M059J (cell line): ENCODE measurements at regions not wholly inside any gene's neighbourhood (a gene's known extent, or its start where the extent isn't known, plus 50 kb on each side); places are given as distances from the start of the nearest gene placed in this dataset.
"Not testable (repeated sequence)": the region's sequence is repeated elsewhere in the genome, so short reads cannot be mapped to it uniquely, and the experiment has no call there.

Source experiments
- DNase-seq: peaks from one replicate; pipeline ENCODE4 v3.0.0-alpha.2; 2012; ENCODE audit warnings: low read depth

DNA sequence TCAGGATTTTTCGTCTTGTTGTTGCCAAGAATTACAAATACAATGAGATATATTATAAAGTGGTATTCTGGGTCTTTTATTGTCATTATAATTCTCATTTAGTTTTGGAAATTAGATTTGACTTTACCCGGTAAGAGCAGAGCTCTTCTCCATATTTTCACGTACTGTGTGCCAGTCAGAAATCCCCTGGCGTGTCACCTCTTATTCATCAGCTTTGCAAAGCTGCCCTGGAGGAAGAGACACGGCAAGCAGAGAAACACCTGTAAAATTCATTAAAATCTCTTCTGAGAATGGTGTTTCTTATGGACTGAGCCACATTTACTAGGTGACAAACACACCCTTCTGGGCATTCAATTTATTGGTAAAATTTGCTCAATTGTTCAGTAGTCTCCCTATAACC lies 440.4 kb downstream of the HINT1 start:
- DNase-seq, result no peak

- DNase-seq, result peak; percentile 41
These were observed 444.7 kb downstream of the HINT1 start for GRCh38 chr5:130720355-130720754.

- DNase-seq, result peak; percentile 4
These were observed 449.5 kb downstream of the HINT1 start for GRCh38 chr5:130715541-130715940.

GRCh38 chr5:130714200-130714599 lies 450.9 kb downstream of the HINT1 start:
- no peak for DNase-seq

- no peak for DNase-seq
These were observed 452.7 kb downstream of the HINT1 start for GRCh38 chr5:130712324-130712723.

DNA sequence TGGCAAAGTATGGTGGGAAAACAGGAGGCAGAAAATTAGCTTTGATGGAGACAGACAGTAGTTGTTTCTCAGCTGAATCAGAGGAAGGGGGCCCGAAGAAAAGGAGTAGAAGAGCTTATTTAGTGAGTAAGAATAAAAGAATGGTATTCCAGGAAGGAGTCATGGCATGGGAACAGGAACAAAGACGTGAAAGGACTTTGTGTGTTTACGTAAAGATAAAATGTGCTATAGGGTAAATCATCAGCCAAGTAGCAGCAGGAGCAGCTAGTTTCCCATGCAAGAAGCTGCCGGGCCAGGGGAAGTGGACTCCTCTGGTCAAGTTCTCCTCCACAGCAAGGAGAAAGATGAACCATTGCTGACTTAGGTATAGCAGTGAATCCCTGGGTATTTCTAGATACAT lies 454.5 kb downstream of the HINT1 start:
- no peak for DNase-seq

GRCh38 chr5:130708754-130709153 lies 456.3 kb downstream of the HINT1 start:
- no peak for DNase-seq

DNA sequence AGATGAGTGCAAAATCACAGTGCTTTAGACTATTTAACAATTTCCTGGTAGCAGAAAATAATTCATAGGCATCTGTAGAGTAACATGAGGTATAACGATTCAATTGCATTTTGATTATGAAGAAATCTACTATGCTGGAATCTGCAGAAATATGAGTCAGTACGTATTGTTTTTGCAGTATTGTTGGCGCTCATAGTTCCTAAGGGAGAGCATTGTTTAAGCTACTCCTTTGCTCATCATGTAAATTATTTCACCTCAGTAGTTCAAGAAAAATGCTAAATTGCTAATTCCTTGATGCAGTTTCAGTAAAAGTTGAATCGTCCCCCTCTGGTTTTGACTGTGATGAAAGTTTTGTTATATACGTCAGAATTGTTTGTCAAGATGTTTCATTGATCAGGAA lies 458.4 kb downstream of the HINT1 start:
- DNase-seq, result no peak

DNA sequence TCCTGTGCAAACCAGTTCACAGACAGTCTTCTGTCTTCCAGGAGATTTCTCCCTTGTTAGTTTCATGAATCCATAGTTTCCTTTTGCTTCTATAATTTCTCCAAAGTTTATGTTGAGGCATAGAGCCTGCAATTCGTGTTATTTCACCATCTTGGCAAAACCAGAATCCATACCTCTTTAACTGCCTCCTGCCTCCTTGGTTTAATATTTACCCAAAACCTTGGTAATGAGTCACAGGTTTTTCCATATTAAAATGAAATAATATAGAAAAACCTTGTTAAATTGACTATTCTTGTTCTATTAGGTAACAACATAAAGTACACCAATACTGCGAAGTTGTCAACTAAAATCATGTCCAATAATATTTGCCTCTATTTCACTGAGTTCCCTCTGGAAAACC lies 459.7 kb downstream of the HINT1 start:
- DNase-seq, result no peak

DNA sequence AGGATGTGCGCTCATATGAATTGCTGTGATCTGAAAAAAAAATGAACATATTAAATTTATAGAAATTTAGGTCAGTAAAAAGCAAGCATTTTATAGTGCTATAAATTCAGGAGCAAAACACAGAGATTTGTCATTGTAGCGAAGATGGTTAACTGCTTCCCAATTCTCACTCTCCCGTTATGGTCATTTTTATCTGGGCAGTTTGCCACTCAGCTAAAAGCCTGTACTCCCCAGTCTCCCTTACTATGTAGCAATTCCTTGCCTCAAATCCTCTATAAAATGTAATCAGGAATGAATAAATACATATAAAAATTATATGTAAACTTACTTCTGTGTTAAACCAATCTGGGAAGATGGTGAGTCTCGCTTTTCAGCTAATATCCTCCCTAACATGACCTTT lies 471.5 kb downstream of the HINT1 start:
- DNase-seq, result no peak

DNA sequence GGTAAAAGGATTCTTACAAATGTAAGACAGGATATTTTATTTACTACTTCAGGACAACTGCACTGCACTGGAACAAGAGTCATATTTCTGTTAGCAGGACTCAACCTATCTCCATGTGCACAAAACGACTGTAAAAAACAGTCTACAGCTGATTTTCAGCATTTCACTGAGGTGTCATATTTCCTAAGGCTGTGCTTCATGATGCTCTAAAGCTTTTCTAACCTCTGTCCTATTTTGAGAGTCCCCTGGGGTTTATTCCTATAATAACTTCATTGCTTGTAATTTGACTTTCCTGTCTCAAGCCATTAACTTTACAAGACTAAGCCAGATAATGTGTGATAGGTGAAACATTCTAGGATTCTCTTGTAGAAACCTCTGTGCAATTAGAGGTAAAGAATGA lies 472.3 kb downstream of the HINT1 start:
- no peak for DNase-seq

GRCh38 chr5:130689831-130690230 lies 475.2 kb downstream of the HINT1 start:
- DNase-seq, result no peak

DNA sequence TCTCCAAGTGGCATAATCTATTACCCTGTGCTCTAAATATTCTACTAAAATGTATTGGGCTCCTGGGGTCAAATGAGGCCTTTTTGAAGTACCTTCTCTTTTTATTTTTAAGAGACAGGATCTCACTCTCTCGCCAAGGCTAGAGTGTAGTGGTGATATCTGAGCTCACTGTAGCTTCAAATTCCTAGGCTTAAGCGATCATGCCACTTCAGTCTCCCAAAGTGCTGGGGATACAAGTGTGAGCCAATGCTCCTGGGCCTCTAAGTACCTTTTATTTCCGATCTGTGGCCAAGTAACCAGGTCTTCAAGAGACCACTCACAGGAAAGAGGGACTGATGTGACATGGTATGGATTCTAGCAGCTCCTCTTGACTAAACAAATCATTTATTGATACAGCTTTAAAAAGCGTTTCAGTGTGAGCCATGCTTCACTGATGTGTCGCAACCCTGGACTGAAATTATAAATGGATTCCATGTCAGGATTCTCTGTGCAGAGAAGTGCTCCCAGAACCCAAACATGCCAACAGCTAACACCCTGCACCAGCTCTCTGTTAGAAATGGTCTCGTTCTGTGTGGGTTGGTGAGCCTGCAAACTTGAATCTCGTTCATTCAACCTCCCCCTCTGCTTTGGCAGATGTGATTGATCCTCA lies 477.8 kb downstream of the HINT1 start:
- no peak for DNase-seq

- no peak for DNase-seq
These were observed 486.4 kb downstream of the HINT1 start for GRCh38 chr5:130678637-130679036.

- no peak for DNase-seq
These were observed 498.6 kb downstream of the HINT1 start for GRCh38 chr5:130666462-130666861.

DNA sequence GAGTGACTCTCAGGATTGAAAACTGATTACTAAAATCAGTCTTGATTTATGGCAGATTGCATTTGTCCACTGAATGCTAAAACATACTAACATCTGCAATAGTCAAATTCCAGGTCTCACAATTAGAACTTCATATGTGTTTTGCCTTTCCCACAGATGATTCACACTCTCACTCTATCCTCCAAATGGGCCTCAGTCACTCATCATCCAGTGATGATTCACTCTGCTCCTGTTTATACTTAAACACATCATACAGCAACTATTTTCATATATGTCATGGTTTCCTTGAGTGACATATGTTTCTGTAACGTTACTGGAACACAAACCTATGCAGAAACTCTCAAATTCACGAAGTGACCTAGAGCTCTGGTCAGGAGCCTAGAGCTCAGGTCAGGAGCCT lies 512.9 kb downstream of the HINT1 start:
- peak; percentile 36 for DNase-seq

- DNase-seq, result no peak
These were observed 513.6 kb downstream of the HINT1 start for GRCh38 chr5:130651440-130651839.

DNA sequence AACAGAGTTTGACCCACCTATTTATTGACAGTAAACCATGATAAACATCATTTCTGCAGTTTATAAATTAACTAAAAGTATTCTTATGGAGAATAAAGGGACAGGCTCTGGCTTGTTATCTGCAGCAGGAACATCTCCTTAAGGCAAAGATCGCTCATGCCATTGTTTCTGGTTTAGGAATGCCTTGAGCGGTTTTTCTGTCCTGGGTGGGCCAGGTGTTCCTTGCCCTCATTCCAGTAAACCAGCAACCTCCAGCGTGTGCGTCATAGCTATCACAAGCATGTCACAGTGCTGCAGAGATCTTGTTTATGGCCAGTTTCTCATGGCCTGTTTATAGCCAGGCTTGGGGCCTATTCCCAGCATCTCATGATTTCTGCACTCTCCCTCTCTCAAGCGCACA lies 521.7 kb downstream of the HINT1 start:
- DNase-seq, result no peak

- no peak for DNase-seq
These were observed 522.6 kb downstream of the HINT1 start for GRCh38 chr5:130642461-130642860.

- no peak for DNase-seq
These were observed 537.9 kb downstream of the HINT1 start for GRCh38 chr5:130627145-130627544.

DNA sequence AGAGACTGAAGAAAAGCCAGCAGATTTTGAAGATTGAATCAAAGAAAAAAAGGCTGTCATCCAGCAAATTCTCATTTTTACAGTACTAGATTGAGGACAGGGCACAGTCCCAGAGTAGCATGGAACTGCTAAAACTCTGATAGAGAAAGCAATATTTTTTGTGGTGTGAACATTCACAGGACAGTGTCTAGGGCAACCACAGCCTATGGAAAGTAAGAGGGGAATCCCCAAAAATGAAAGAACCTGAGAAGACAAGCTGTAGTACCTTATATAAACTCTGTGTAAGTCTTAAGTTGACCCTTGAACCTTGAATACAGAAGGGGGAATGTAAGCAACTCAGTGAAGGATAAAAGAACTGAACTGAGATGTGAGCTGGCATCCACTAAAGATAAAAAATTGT lies 540.3 kb downstream of the HINT1 start:
- DNase-seq, result no peak

DNA sequence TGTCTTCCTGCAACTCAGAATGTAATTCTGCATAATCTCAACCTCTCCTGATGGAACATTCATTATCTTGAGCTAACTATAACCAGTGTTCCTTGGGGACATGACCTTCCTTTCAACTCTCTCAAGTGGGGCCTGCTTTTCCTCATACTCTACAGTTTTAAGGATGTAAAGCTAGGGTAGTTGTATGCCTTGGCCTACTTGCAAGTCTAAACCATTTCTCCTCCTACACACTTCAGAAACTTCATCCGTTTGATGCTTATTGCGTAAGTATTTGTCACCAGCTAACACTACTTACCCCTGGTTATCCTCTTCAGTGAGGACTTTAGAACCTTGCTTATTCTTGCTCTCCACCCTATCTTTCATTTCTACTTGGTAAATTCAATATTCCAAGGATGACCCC lies 548.9 kb downstream of the HINT1 start:
- no peak for DNase-seq

- DNase-seq, result peak; percentile 1
These were observed 559.8 kb downstream of the HINT1 start for GRCh38 chr5:130605234-130605633.

GRCh38 chr5:130596647-130597046 lies 568.4 kb downstream of the HINT1 start:
- not testable (repeated sequence) for DNase-seq
